Adrenal gland (tissue), 9 donors: ENCODE measurements at regions not wholly inside any gene's neighbourhood (a gene's known extent, or its start where the extent isn't known, plus 50 kb on each side); places are given as distances from the start of the nearest gene placed in this dataset.

ENCODE experiments used
- DNase-seq, 7 donors: peaks; one replicate each; pipeline ENCODE4 v3.0.0-alpha.2; 2019 to 2020
- H3K27ac ChIP-seq, 5 donors: fragments of 200-600 bp; sonication (generic) in 4 of 5; 1 replicate in 3 of 5; 2 replicates in 2 of 5; pipeline versions ENCODE4 v1.5.1 to v1.8.0; 2016 to 2020; ENCODE audit warnings: mild to moderate bottlenecking in 1 of 5
- H3K27me3 ChIP-seq: fragments of 200-600 bp; 2 replicates; pipeline ENCODE4 v1.8.0; 2021
- H3K36me3 ChIP-seq, 2 donors: fragments of 200-600 bp; replicated peaks in 1 of 2; 1 replicate in 1 of 2; 2 replicates in 1 of 2; pipeline versions ENCODE4 v1.5.1 to v1.8.0; 2018 to 2022
- H3K4me1 ChIP-seq, 2 donors: fragments of 200-600 bp; replicated peaks in 1 of 2; 1 replicate in 1 of 2; 2 replicates in 1 of 2; pipeline versions ENCODE4 v1.5.1 to v1.8.0; 2018 to 2021
- H3K4me3 ChIP-seq, 4 donors: fragments of 200-600 bp; sonication (generic) in 3 of 4; one replicate each; pipeline ENCODE4 v1.5.1; 2016 to 2018
- H3K9me3 ChIP-seq, 3 donors: fragments of 200-600 bp; sonication (generic) in 1 of 3; replicated peaks in 1 of 3; 1 replicate in 2 of 3; 2 replicates in 1 of 3; pipeline versions ENCODE4 v1.5.1 to v1.8.0; 2016 to 2021
- CTCF ChIP-seq, 6 experiments: fragments of 450-650 bp in 4 of 6; fragments of 200-600 bp in 2 of 6; sonication (generic) in 1 of 6; IDR thresholded peaks; 1 replicate in 5 of 6; 2 replicates in 1 of 6; pipeline versions ENCODE4 v1.5.1 to v1.8.0; 2016 to 2021; ENCODE audit warnings: antibody characterized with exemption in 6 of 6, mild to moderate bottlenecking in 2 of 6, moderate library complexity in 1 of 6
- POLR2A ChIP-seq, 2 donors: fragments of 450-650 bp; IDR thresholded peaks; one replicate each; pipeline ENCODE4 v1.6.1; 2017; ENCODE audit warnings: antibody characterized with exemption in 2 of 2, mild to moderate bottlenecking in 2 of 2, moderate library complexity in 1 of 2
- WGBS, 4 donors: extraction: QIAGEN DNeasy Blood & Tissue Kit in 2 of 4; methylation state at CpG; one replicate each; pipeline versions ENCODE4 v1.1.5 to v1.1.7; 2013 to 2017; 5-methylcytosine and 5-hydroxymethylcytosine counted together
- intact Hi-C, 2 donors: fragments of 100-400 bp; cut with DNase I; formaldehyde crosslinking; loops; one replicate each; pipeline versions ENCODE4 v1.14.1 to v1.15.0; 2022 to 2023
- donor health status: healthy with polysubstance abuse.
- donor health status: Bipolar disorder and iron deficiency.
- donor health status: DM: yes; HTN: yes; CAD: no.
- donor health status: DM: no; HTN: no; CAD: no.
- donor health status: DM: no; HTN: no; CAD: no.

DNA sequence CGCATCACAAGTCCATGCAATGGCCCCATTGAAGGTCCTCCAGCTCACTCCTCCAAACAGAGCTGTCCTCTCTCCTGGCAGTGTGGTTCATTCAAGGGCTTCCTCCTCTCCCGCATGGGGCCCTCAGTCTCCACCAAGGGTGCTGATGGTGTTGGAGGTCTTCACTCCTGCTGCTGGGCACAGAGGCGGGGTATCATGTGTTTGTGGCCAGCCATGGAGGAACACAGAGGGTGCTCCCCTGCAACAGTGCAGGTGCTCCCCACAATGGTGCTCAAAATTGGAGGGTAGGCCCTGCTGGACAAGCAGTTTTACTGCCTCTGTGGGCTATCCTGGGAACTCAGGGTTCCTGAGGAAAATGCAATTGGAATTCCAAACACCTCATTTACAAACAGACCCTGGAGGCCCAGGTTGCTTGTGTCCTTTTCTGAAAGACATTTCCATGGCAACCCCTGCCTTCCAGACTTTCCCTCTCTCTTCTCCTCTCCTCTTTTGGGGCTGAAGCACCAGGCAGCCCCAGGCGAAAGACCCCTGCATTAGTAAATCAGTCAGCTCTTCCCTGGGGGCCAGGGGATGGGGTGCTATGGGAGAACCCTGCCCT is 256.0 kb downstream of the HAUS1 start:
- Histone ChIP-seq H3K27ac (no peak overlapping the region), H3K9me3 (no peaks in the 10 kb centered on the region), H3K4me1 (no peaks in the 10 kb centered on the region), H3K4me3 (no peak overlapping the region), H3K27me3 (no peaks in the 10 kb centered on the region), H3K36me3 (no peaks in the 10 kb centered on the region)
- TF ChIP-seq POLR2A (IDR thresholded peaks at IDR 0.05) (no peak), CTCF (IDR thresholded peaks at IDR 0.05) (no peak)
- DNase-seq: no peak
- intact Hi-C loops: no loop called here
- 67 to 90% (median 85%) methylated on average over 2 to 4 of the region's 4 CpGs for WGBS, 4 donors

GRCh38 chr18:46360866-46361265 is 256.7 kb downstream of the HAUS1 start:
- 59 to 77% (median 68%) methylated on average over 1 to 3 of the region's 3 CpGs for WGBS, 4 donors
- no peak overlapping the region for H3K27ac ChIP-seq
- H3K36me3 ChIP-seq: no peaks in the 10 kb centered on the region
- TF ChIP-seq CTCF (IDR thresholded peaks at IDR 0.05): no peak
- no peaks in the 10 kb centered on the region for H3K4me1 ChIP-seq
- H3K27me3 ChIP-seq: no peaks in the 10 kb centered on the region
- no peak overlapping the region for H3K4me3 ChIP-seq
- no peak for DNase-seq
- H3K9me3 ChIP-seq: no peaks in the 10 kb centered on the region
- intact Hi-C loops: no loop called here

DNA sequence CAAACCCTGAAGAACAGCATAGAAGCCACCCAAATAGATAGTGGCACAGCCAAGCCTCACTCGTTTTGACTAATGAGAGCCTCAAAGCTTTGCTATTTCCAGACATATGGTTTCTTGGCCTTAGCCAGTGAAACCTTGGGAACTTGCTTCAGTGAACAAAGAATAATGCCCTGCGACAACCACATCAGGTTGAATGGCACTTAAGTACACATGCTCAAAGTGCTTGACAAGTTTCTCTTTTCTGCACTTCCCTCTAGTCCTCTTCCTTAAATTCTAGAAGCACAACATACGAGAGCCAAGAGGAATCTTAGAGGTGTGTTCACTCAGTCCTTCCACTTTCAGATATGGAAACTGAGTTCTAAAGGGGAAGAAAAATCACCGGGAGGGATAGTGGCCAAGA is 258.3 kb downstream of the HAUS1 start:
- Histone ChIP-seq H3K9me3 (no peaks in the 10 kb centered on the region), H3K36me3 (no peaks in the 10 kb centered on the region), H3K4me1 (no peaks in the 10 kb centered on the region), H3K4me3 (no peak overlapping the region), H3K27ac (no peak overlapping the region), H3K27me3 (no peaks in the 10 kb centered on the region)
- intact Hi-C loops: no loop called here
- no peak for DNase-seq
- WGBS, 4 donors: 82 to 91% (median 85%) methylated on average over 4 of the region's 4 CpGs
- TF ChIP-seq POLR2A (IDR thresholded peaks at IDR 0.05): no peak
- TF ChIP-seq CTCF (IDR thresholded peaks at IDR 0.05): no peak

- Histone ChIP-seq H3K27me3 (no peaks in the 10 kb centered on the region), H3K4me1 (no peaks in the 10 kb centered on the region), H3K27ac (no peak overlapping the region), H3K4me3 (no peak overlapping the region), H3K36me3 (no peaks in the 10 kb centered on the region), H3K9me3 (no peaks in the 10 kb centered on the region)
- DNase-seq: no peak
- intact Hi-C loops: no loop called here
- 83 to 99% (median 93%) methylated on average over 5 of the region's 5 CpGs for WGBS, 4 donors
- no peak for TF ChIP-seq CTCF (IDR thresholded peaks at IDR 0.05)
- no peak for TF ChIP-seq POLR2A (IDR thresholded peaks at IDR 0.05)
Observed at GRCh38 chr18:46364048-46364447, 259.9 kb downstream of the HAUS1 start.
